Omental fat pad (tissue), 3 donors: ENCODE measurements at regions not wholly inside any gene's neighbourhood (a gene's known extent, or its start where the extent isn't known, plus 50 kb on each side); places are given as distances from the start of the nearest gene placed in this dataset.
"Not testable (repeated sequence)": the region's sequence is repeated elsewhere in the genome, so short reads cannot be mapped to it uniquely, and the experiment has no call there.

ENCODE experiments used
- ATAC-seq: fragments of 150-250 bp; one replicate; pipeline ENCODE4 v1.9.1; 2016; ENCODE audit warnings: mild to moderate bottlenecking, moderate library complexity; ENCODE audit not compliant: low FRiP score
- DNase-seq: peaks from one replicate; pipeline ENCODE4 v3.0.0-alpha.2; 2019; ENCODE audit warnings: low spot score
- CTCF ChIP-seq, 3 donors: fragments of 450-650 bp; IDR thresholded peaks; one replicate each; pipeline ENCODE4 v1.5.1; 2016 to 2017; ENCODE audit warnings: antibody characterized with exemption in 3 of 3, mild to moderate bottlenecking in 3 of 3, moderate library complexity in 2 of 3

- TF ChIP-seq CTCF (IDR thresholded peaks at IDR 0.05) = no peak
- ATAC-seq (no peak), DNase-seq (no peak)
Observed at GRCh38 chr21:16216288-16216962, 486.6 kb downstream of the USP25 start.

- TF ChIP-seq CTCF (IDR thresholded peaks at IDR 0.05) = no peak
- no peak for DNase-seq
- ATAC-seq = no peak
Observed at GRCh38 chr21:16218682-16219343, 489.0 kb downstream of the USP25 start.

GRCh38 chr21:16224756-16225155 is 495.0 kb downstream of the USP25 start:
- ATAC-seq, DNase-seq: not testable (repeated sequence)

GRCh38 chr21:16239659-16240265 is 510.0 kb downstream of the USP25 start:
- no peak for DNase-seq
- ATAC-seq = no peak
- no peak for TF ChIP-seq CTCF (IDR thresholded peaks at IDR 0.05)

GRCh38 chr21:16241016-16241415 is 511.2 kb downstream of the USP25 start:
- DNase-seq = no peak
- no peak for ATAC-seq
- TF ChIP-seq CTCF (IDR thresholded peaks at IDR 0.05) = no peak

GRCh38 chr21:16241479-16241963 is 511.7 kb downstream of the USP25 start:
- DNase-seq = no peak
- ATAC-seq = no peak
- TF ChIP-seq CTCF (IDR thresholded peaks at IDR 0.05) = no peak

- no peak for ATAC-seq
- DNase-seq = no peak
- TF ChIP-seq CTCF (IDR thresholded peaks at IDR 0.05) = no peak
Observed at GRCh38 chr21:16243396-16243795, 513.6 kb downstream of the USP25 start.
